C4-2B (cell line): ENCODE measurements at regions not wholly inside any gene's neighbourhood (a gene's known extent, or its start where the extent isn't known, plus 50 kb on each side); places are given as distances from the start of the nearest gene placed in this dataset.
"Not testable (repeated sequence)": the region's sequence is repeated elsewhere in the genome, so short reads cannot be mapped to it uniquely, and the experiment has no call there.

Experiments used
- H3K27ac ChIP-seq: fragments of 450-650 bp; 2 replicates; pipeline ENCODE4 v1.5.1; 2017
- ZFX ChIP-seq: fragments of 450-650 bp; IDR thresholded peaks from 2 replicates; pipeline ENCODE4 v1.6.1; 2017
- TF ChIP-seq, protein P1 (sequence below): fragments of 450-650 bp; conservative IDR thresholded peaks from 2 replicates; pipeline ENCODE4 v1.5.1; 2017; ENCODE audit warnings: mild to moderate bottlenecking

DNA sequence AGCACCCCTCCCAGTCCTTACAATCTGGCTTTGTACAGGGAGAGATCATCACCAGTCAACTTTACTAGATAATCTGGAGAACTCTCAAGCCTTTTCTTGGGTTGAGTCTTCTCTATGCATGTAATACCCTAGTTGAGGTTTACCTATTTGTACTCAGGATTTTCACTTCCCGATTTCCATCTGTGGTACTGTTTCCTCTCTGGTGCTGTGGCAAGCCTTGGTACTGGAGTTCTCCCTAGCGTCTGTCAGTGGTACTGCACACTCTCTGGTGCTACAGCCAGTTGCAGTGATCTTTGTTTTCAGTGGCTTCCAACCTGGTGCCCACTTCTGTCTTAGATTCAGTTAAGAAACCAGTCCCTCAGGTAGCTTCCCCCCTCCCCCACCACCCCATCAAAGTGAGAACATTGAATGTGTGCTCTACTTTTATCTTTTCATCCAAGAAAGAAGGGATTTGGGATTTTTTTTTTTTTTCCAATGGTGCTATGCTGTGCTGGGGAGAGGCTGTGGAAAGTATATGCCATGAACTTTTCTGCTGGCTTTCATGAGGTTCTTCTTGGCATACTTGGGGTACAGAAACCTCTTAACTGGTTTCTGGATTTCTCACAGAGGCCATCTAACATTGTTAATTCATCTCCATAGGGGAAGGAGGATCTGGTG is 69.4 kb upstream of the EVL start:
- TF ChIP-seq, protein P1, sequence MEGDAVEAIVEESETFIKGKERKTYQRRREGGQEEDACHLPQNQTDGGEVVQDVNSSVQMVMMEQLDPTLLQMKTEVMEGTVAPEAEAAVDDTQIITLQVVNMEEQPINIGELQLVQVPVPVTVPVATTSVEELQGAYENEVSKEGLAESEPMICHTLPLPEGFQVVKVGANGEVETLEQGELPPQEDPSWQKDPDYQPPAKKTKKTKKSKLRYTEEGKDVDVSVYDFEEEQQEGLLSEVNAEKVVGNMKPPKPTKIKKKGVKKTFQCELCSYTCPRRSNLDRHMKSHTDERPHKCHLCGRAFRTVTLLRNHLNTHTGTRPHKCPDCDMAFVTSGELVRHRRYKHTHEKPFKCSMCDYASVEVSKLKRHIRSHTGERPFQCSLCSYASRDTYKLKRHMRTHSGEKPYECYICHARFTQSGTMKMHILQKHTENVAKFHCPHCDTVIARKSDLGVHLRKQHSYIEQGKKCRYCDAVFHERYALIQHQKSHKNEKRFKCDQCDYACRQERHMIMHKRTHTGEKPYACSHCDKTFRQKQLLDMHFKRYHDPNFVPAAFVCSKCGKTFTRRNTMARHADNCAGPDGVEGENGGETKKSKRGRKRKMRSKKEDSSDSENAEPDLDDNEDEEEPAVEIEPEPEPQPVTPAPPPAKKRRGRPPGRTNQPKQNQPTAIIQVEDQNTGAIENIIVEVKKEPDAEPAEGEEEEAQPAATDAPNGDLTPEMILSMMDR, result peak; percentile 88
- no peak for TF ChIP-seq ZFX
- H3K27ac ChIP-seq, result no peak overlapping the region

GRCh38 chr14:99996951-99997571 is 68.2 kb upstream of the EVL start:
- TF ChIP-seq, protein P1, result no peak
- TF ChIP-seq ZFX, result no peak
- H3K27ac ChIP-seq, result no peak overlapping the region

DNA sequence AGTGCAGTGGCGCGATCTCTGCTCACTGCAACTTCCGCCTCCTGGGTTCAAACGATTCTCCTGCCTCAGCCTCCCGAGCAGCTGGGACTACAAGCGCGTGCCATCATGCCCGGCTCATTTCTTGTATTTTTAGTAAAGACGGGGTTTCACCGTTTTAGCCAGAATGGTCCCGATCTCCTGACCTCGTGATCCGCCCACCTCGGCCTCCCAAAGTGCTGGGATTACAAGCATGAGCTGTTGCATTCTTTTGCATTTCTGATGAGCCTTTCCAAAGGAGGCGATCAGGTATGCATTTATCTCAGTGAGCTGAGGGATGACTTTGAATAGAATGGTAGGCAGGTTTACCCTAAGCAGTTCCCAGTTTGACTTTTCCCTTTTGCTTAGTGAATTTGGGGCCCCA is 64.8 kb upstream of the EVL start:
- not testable (repeated sequence) for H3K27ac ChIP-seq

- no peak overlapping the region for H3K27ac ChIP-seq
- TF ChIP-seq, protein P1, result no peak
- no peak for TF ChIP-seq ZFX
Observed at GRCh38 chr14:100004392-100004791, 60.8 kb upstream of the EVL start.

GRCh38 chr14:100007254-100007653 is 58.0 kb upstream of the EVL start:
- TF ChIP-seq ZFX, result no peak
- TF ChIP-seq, protein P1, result no peak
- no peak overlapping the region for H3K27ac ChIP-seq

GRCh38 chr14:100009802-100010201 is 55.4 kb upstream of the EVL start:
- not testable (repeated sequence) for H3K27ac ChIP-seq

GRCh38 chr14:100010679-100011078 is 54.5 kb upstream of the EVL start:
- TF ChIP-seq ZFX, result no peak
- TF ChIP-seq, protein P1, result no peak
- H3K27ac ChIP-seq, result no peak overlapping the region

DNA sequence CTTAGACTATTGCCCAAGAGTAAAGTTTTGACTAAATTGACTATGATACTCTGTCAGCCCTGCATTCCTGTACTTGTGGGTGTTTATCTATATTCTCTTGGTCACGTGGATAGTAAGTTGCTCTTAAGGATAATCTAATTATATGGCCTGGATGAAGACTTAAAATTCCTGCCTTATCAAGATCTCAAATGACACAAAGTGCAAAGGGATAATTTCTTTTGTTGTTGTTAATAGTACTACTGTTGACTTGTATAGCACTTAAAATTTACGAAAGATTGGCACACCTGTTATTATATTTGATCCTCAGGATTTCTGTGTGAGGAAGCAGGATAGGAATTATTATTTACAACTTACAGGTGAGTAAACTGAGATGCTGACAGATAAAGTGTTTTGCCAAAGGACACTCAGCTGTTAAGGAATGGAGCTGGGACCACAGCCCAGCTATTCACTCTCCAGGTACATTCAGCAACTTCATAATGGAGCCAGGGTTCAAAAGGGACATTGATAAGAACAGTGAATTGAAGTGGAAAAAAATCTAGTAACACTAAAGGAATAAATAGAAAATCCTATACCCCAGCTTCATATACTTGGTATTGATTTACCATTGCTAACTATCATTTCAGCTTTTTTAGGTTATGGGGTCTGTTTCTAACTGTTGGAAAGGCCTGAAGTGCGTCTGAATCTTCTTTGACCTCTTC is 53.4 kb upstream of the EVL start:
- no peak for TF ChIP-seq ZFX
- TF ChIP-seq, protein P1, result no peak
- H3K27ac ChIP-seq, result no peak overlapping the region
